Erythroblast (primary cell): ENCODE measurements at regions not wholly inside any gene's neighbourhood (a gene's known extent, or its start where the extent isn't known, plus 50 kb on each side); places are given as distances from the start of the nearest gene placed in this dataset.

Experiments used
- GATA1 ChIP-seq: IDR thresholded peaks from 2 replicates; pipeline ENCODE4 v1.6.1; 2011; ENCODE audit warnings: low read depth, mild to moderate bottlenecking, control low read depth, low read length, moderate library complexity
- POLR2A ChIP-seq: IDR thresholded peaks from 2 replicates; pipeline ENCODE4 v1.6.1; 2011; ENCODE audit warnings: mild to moderate bottlenecking, low read length

- no peak for TF ChIP-seq POLR2A
- no peak for TF ChIP-seq GATA1
Observed at GRCh38 chr3:146929696-146930095, 324.6 kb upstream of the PLSCR5 start.
